NCI-H748 (cell line): ENCODE measurements at regions not wholly inside any gene's neighbourhood (a gene's known extent, or its start where the extent isn't known, plus 50 kb on each side); places are given as distances from the start of the nearest gene placed in this dataset.
"Not testable (repeated sequence)": the region's sequence is repeated elsewhere in the genome, so short reads cannot be mapped to it uniquely, and the experiment has no call there.

Experiments
- DNase-seq: peaks from one replicate; lab custom pipeline; 2025; ENCODE audit not compliant: unreplicated experiment; lab: John Stamatoyannopoulos, UW

GRCh38 chr9:126056312-126057021, 270.2 kb upstream of the MVB12B start:
- DNase-seq = peak; percentile 63

GRCh38 chr9:126057121-126057825, 269.4 kb upstream of the MVB12B start:
- DNase-seq = peak; percentile 63

- DNase-seq = peak; percentile 56
Measured at GRCh38 chr9:126058011-126058531, 268.6 kb upstream of the MVB12B start.

GRCh38 chr9:126058591-126058990, 268.0 kb upstream of the MVB12B start:
- peak; percentile 45 for DNase-seq

GRCh38 chr9:126061575-126061974, 265.1 kb upstream of the MVB12B start:
- no peak for DNase-seq

GRCh38 chr9:126062158-126062886, 264.3 kb upstream of the MVB12B start:
- DNase-seq = no peak

- no peak for DNase-seq
Measured at GRCh38 chr9:126063326-126063725, 263.3 kb upstream of the MVB12B start.

GRCh38 chr9:126066131-126066530, 260.5 kb upstream of the MVB12B start:
- DNase-seq = no peak

GRCh38 chr9:126067031-126067734, 259.4 kb upstream of the MVB12B start:
- no peak for DNase-seq

GRCh38 chr9:126068534-126069230, 257.9 kb upstream of the MVB12B start:
- no peak for DNase-seq

GRCh38 chr9:126069400-126069955, 257.2 kb upstream of the MVB12B start:
- DNase-seq = no peak

GRCh38 chr9:126070058-126070655, 256.5 kb upstream of the MVB12B start:
- DNase-seq = no peak

- no peak for DNase-seq
Measured at GRCh38 chr9:126071076-126071750, 255.4 kb upstream of the MVB12B start.

GRCh38 chr9:126077656-126078055, 249.0 kb upstream of the MVB12B start:
- not testable (repeated sequence) for DNase-seq

GRCh38 chr9:126080641-126081040, 246.0 kb upstream of the MVB12B start:
- no peak for DNase-seq

- DNase-seq = no peak
Measured at GRCh38 chr9:126081746-126082145, 244.9 kb upstream of the MVB12B start.

GRCh38 chr9:126084008-126084407, 242.6 kb upstream of the MVB12B start:
- DNase-seq = no peak

- DNase-seq = no peak
Measured at GRCh38 chr9:126084696-126085095, 241.9 kb upstream of the MVB12B start.

- DNase-seq = no peak
Measured at GRCh38 chr9:126085170-126085569, 241.5 kb upstream of the MVB12B start.
